ENCODE measurements at regions not wholly inside any gene's neighbourhood (a gene's known extent, or its start where the extent isn't known, plus 50 kb on each side); places are given as distances from the start of the nearest gene placed in this dataset.
"Not testable (repeated sequence)": the region's sequence is repeated elsewhere in the genome, so short reads cannot be mapped to it uniquely, and the experiment has no call there.

DNA sequence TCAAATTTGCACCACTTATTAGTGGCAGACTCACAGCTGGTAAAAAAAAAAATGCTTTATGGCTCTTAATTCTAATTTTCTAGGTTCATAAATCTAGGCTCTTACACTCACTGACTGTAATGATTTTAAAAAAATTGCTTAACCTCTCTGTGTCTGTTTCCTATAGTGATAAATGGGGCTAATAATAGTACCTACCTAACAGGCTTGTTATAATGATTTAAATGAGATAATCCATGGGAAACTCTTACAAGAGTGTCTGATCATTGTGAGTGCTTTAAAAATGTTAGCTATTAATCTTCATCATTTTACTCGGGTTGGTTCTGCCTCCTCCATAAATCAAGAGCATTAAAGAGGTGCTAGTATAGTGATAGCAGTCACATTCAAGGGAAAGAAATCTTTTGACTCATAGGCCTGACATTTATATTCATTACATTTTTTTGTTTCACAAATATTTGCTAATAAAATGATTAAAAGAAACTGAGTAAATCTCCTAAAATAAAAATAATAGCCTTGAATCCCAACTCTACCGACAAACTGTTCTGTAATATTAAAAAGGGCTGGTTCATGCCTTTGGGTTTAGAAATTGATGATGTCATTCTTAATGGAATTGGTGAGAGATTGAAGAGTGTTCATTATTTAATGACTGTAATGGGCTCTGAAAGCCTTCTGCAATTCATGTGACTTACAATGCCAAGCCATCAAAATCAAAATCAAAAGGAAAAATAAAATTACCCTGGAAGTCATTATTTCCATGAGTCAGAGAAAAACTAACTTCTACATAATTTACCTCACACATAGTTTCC is 93.9 kb upstream of the PALMD start:
- Mint-ChIP-seq H3K27ac (no peak overlapping the region), H3K27me3 (peaks cover 3% of the 10 kb centered on the region), H3K4me1 (no peaks in the 10 kb centered on the region), H3K36me3 (ENCODE audit: low read depth) (no peaks in the 10 kb centered on the region), H3K9me3 (no peaks in the 10 kb centered on the region), H3K4me3 (no peak overlapping the region)
- no peak for ATAC-seq
- no peak for DNase-seq

DNA sequence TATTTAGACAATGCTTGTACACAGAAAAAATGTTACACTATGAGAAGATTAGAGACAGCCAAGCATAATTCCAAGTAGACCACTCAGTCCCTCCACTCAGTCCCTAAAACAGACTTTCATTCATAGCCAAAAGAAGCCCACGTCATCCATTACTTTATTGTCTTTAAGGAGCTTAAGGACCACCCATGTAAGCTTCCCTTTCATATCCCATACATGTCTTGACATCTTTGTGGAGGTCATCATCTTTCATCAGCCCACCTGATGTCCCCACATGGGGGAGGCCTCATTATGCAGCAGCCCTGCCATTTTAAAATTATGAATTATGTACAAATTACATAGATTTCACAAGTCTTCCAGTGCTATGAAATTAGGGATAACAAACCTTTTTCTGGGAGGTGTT is 92.6 kb upstream of the PALMD start:
- H3K27me3 Mint-ChIP-seq: peaks cover 6% of the 10 kb centered on the region
- no peaks in the 10 kb centered on the region for H3K36me3 Mint-ChIP-seq (ENCODE audit: low read depth)
- DNase-seq: no peak
- no peak overlapping the region for H3K4me3 Mint-ChIP-seq
- no peak overlapping the region for H3K27ac Mint-ChIP-seq
- no peaks in the 10 kb centered on the region for H3K4me1 Mint-ChIP-seq
- H3K9me3 Mint-ChIP-seq: no peaks in the 10 kb centered on the region
- ATAC-seq: no peak

- not testable (repeated sequence) for ATAC-seq; DNase-seq; H3K27me3 Mint-ChIP-seq; H3K27ac Mint-ChIP-seq; H3K4me3 Mint-ChIP-seq; H3K9me3 Mint-ChIP-seq; H3K36me3 Mint-ChIP-seq (ENCODE audit: low read depth); H3K4me1 Mint-ChIP-seq
Observed at GRCh38 chr1:99553819-99554218, 92.1 kb upstream of the PALMD start.

- H3K27me3 Mint-ChIP-seq: peaks cover 6% of the 10 kb centered on the region
- H3K9me3 Mint-ChIP-seq: no peaks in the 10 kb centered on the region
- no peaks in the 10 kb centered on the region for H3K36me3 Mint-ChIP-seq (ENCODE audit: low read depth)
- no peak overlapping the region for H3K27ac Mint-ChIP-seq
- ATAC-seq: no peak
- no peaks in the 10 kb centered on the region for H3K4me1 Mint-ChIP-seq
- H3K4me3 Mint-ChIP-seq: no peak overlapping the region
- DNase-seq: no peak
Observed at GRCh38 chr1:99554727-99555126, 91.2 kb upstream of the PALMD start.

DNA sequence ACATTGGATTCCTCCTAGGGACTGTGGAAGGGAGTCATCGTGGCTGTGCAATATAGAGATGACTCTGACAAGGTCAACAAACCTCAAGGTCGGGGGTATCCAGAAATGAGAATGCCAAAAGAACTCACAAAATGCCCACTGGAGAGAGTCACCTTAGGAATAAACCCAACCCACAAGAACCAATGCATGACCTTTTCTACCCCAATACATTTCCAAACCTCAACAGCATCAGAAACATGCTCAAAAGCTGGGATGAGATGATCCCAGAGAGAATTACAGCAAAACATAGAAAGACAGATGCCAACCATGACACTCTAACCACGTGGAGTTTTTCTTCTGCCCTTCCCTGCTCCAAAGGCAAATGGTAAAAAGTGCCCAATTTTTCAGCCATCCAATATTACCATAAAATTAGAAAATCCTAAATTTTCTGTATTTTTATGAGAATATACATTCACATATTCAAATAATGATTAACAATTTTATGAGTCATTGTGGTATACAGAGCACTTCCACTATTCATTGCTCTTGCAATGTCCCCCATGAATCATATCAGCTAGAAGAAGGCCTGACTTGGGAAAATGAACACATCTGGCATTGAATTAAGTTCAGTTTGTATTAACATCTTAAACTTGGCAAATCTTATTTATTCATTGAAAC is 88.2 kb upstream of the PALMD start:
- H3K36me3 Mint-ChIP-seq (ENCODE audit: low read depth): no peaks in the 10 kb centered on the region

GRCh38 chr1:99559166-99559565 is 86.7 kb upstream of the PALMD start:
- Mint-ChIP-seq H3K9me3 (no peaks in the 10 kb centered on the region), H3K36me3 (ENCODE audit: low read depth) (no peaks in the 10 kb centered on the region), H3K27ac (no peak overlapping the region), H3K27me3 (peaks cover 3% of the 10 kb centered on the region), H3K4me1 (no peaks in the 10 kb centered on the region), H3K4me3 (no peak overlapping the region)
- no peak for DNase-seq
- no peak for ATAC-seq

More for the DNA sequence above, 88.2 kb upstream of the PALMD start:
- ATAC-seq (no peak), DNase-seq (no peak)
- Mint-ChIP-seq H3K27ac (no peak overlapping the region), H3K4me3 (no peak overlapping the region), H3K4me1 (no peaks in the 10 kb centered on the region), H3K27me3 (peaks cover 3% of the 10 kb centered on the region), H3K9me3 (no peaks in the 10 kb centered on the region)

- Mint-ChIP-seq H3K4me3 (no peak overlapping the region), H3K4me1 (no peaks in the 10 kb centered on the region)
Observed at GRCh38 chr1:99560207-99561040, 85.5 kb upstream of the PALMD start.

DNA sequence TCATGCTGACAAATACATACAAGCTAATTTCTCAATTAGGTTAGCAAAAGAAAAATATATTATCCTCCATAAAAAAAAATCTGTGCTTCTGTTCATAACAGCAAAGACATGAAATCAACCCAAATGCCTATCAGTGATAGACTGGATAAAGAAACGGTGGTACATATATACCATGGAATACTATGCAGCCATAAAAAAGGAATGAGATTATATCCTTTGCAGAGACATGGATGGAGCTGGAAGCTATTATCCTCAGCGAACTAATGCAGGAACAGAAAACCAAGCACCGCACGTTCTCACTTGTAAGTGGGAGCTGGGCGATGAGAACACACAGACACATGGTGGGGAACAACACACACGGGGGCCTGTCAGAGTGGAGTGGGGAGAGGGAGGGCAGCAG is 84.0 kb upstream of the PALMD start:
- DNase-seq: no peak
- no peaks in the 10 kb centered on the region for H3K36me3 Mint-ChIP-seq (ENCODE audit: low read depth)
- no peak overlapping the region for H3K27ac Mint-ChIP-seq
- H3K27me3 Mint-ChIP-seq: peaks cover 3% of the 10 kb centered on the region
- H3K4me1 Mint-ChIP-seq: no peaks in the 10 kb centered on the region
- no peak overlapping the region for H3K4me3 Mint-ChIP-seq
- no peak for ATAC-seq
- H3K9me3 Mint-ChIP-seq: no peaks in the 10 kb centered on the region

More at GRCh38 chr1:99560207-99561040, 85.5 kb upstream of the PALMD start:
- no peak for DNase-seq
- peaks cover 3% of the 10 kb centered on the region for H3K27me3 Mint-ChIP-seq
- no peak overlapping the region for H3K27ac Mint-ChIP-seq
- H3K9me3 Mint-ChIP-seq: no peaks in the 10 kb centered on the region
- ATAC-seq: no peak
- H3K36me3 Mint-ChIP-seq (ENCODE audit: low read depth): no peaks in the 10 kb centered on the region

- no peaks in the 10 kb centered on the region for H3K9me3 Mint-ChIP-seq
- no peaks in the 10 kb centered on the region for H3K36me3 Mint-ChIP-seq (ENCODE audit: low read depth)
- H3K27me3 Mint-ChIP-seq: peaks cover 3% of the 10 kb centered on the region
- H3K4me3 Mint-ChIP-seq: no peak overlapping the region
- H3K4me1 Mint-ChIP-seq: no peaks in the 10 kb centered on the region
- DNase-seq (no peak), ATAC-seq (no peak)
- no peak overlapping the region for H3K27ac Mint-ChIP-seq
Observed at GRCh38 chr1:99565606-99566289, 80.2 kb upstream of the PALMD start.

DNA sequence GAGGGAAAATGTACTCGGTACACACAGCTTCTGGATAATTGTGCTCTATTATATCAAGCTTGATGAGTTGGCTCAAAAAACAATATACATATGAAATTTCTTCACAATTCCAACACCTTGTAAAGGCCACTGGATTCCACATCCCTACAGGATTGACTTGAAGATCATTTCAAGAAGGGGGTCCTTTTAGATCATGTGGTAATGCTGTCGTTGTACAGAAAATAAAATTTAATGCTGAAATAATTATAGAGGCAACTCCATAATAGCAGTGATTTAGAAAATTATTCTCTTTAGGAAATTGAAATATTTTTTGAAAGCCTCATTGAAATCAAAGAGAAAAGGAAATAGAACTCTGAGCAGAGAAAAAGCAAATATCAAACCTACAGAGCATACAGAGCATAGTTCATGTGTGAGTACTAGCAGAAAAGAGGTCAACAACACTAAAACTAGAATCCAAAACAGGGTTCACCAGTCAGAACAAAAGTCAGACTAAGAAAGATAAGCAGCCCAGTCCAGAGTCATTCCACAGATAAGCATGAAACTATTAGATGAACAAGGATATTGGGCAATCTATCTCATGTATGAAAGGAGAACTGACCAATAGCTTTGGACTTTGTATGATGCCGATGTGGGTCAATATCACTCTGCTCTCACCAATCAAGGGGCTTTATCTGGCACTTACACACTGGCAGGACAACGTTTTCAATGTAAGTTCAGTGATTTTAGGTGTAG is 79.5 kb upstream of the PALMD start:
- Mint-ChIP-seq H3K9me3 (no peaks in the 10 kb centered on the region), H3K27me3 (peaks cover 3% of the 10 kb centered on the region), H3K4me3 (no peak overlapping the region), H3K36me3 (ENCODE audit: low read depth) (no peaks in the 10 kb centered on the region), H3K4me1 (no peaks in the 10 kb centered on the region), H3K27ac (no peak overlapping the region)
- DNase-seq (no peak), ATAC-seq (no peak)

- H3K27ac Mint-ChIP-seq: no peak overlapping the region
- H3K9me3 Mint-ChIP-seq: no peaks in the 10 kb centered on the region
- no peaks in the 10 kb centered on the region for H3K4me1 Mint-ChIP-seq
- DNase-seq (no peak), ATAC-seq (no peak)
- H3K36me3 Mint-ChIP-seq (ENCODE audit: low read depth): no peaks in the 10 kb centered on the region
- H3K4me3 Mint-ChIP-seq: no peak overlapping the region
- peaks cover 4% of the 10 kb centered on the region for H3K27me3 Mint-ChIP-seq
Observed at GRCh38 chr1:99570486-99571089, 75.3 kb upstream of the PALMD start.

- Mint-ChIP-seq H3K36me3 (ENCODE audit: low read depth) (no peaks in the 10 kb centered on the region), H3K9me3 (no peaks in the 10 kb centered on the region), H3K27ac (no peak overlapping the region), H3K27me3 (peaks cover 4% of the 10 kb centered on the region), H3K4me1 (no peaks in the 10 kb centered on the region), H3K4me3 (no peak overlapping the region)
- DNase-seq: no peak
- ATAC-seq: no peak
Observed at GRCh38 chr1:99571092-99571734, 74.7 kb upstream of the PALMD start.

Measured in activated naive CD8-positive, alpha-beta T cell treated with anti-CD3 and anti-CD28 coated beads, Interleukin-2, amount 50 U/mL, for 24 hours (primary cell).